GM10266 (cell line): ENCODE measurements at regions not wholly inside any gene's neighbourhood (a gene's known extent, or its start where the extent isn't known, plus 50 kb on each side); places are given as distances from the start of the nearest gene placed in this dataset.

Experiments
- DNase-seq: peaks from one replicate; pipeline ENCODE4 v3.0.0; 2012; ENCODE audit errors: extremely low spot score
- TF ChIP-seq, protein P1 (sequence below): IDR thresholded peaks from 2 replicates; pipeline ENCODE4 v1.5.1; 2012; ENCODE audit warnings: mild to moderate bottlenecking, low read depth; ENCODE audit not compliant: control insufficient read depth, insufficient read depth; ENCODE audit errors: missing control alignments

DNA sequence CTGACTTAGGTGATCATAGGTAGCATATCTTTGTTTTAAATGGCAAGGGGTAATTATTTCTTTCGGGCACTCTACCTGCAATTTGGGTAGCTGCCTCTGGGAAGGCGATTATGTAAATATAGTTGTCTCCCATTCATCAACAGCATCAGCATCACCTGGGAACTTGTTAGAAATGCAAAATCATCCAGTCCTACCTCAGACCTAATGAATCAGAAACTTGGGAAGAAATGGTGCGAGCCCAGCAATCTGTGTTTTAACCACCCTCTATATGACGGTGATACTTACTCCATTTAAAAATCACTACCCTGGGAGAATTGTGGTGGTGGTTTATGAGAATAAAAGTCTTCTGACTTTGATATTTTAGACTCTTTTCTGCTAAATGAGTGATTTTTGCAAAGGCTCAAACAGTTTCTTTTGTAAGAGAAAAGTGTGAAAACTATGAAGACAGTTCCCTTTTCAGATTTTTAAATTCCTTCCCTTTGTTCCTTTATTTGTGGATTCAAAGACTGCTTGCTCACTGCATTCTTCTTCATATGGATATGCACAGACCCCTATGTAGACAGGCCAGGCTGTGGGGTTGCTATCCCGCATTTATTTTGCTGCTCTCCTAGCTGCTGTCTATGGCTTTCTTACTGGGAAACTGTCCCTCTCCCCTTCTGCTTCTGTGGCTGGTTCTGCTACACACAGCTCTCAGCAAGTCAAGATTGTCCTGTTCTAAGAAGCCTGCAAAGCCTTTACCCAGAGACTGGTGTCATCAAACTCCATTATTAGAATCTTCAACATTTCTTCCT is 365.3 kb downstream of the RNF144B start:
- DNase-seq: no peak
- TF ChIP-seq, protein P1, sequence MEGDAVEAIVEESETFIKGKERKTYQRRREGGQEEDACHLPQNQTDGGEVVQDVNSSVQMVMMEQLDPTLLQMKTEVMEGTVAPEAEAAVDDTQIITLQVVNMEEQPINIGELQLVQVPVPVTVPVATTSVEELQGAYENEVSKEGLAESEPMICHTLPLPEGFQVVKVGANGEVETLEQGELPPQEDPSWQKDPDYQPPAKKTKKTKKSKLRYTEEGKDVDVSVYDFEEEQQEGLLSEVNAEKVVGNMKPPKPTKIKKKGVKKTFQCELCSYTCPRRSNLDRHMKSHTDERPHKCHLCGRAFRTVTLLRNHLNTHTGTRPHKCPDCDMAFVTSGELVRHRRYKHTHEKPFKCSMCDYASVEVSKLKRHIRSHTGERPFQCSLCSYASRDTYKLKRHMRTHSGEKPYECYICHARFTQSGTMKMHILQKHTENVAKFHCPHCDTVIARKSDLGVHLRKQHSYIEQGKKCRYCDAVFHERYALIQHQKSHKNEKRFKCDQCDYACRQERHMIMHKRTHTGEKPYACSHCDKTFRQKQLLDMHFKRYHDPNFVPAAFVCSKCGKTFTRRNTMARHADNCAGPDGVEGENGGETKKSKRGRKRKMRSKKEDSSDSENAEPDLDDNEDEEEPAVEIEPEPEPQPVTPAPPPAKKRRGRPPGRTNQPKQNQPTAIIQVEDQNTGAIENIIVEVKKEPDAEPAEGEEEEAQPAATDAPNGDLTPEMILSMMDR: no peak

DNA sequence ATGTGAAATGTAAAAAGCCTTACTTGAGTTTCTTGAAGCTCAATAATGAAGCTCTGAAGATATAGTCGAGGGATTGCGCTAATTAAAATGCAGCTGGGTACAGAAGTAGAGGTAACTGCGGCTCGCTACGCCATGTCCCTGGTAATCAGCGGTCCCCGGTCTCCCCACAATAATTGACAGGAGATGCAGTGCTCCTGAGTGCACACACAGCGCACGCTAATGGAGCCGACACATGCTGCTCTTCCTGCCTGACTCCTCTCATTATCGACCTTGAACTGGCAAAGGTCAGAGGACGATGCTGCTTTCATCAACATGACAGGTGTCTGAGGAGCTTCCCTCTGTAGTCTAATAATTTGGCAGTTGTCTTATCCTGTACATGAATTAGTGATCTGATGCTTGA is 365.9 kb downstream of the RNF144B start:
- TF ChIP-seq, protein P1: no peak
- DNase-seq: no peak

DNA sequence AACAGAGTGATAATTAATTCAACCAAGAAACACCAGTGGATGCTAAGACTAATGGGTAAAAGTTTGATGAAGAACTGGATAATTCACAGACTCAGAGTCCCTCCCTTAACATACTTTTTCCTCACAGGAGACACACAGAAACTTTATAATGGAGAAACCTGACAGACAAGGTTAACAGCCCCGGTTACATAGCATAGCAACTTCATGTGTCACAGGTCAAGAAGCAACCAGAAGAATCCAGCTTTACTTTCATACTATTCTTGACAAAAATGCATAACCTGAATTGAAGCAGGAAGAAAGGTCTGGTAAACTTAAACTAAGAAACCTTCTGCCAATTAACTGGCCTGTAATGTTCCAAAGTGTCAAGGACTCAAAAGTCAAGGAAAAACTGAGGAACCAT is 375.9 kb downstream of the RNF144B start:
- TF ChIP-seq, protein P1: no peak
- no peak for DNase-seq

DNA sequence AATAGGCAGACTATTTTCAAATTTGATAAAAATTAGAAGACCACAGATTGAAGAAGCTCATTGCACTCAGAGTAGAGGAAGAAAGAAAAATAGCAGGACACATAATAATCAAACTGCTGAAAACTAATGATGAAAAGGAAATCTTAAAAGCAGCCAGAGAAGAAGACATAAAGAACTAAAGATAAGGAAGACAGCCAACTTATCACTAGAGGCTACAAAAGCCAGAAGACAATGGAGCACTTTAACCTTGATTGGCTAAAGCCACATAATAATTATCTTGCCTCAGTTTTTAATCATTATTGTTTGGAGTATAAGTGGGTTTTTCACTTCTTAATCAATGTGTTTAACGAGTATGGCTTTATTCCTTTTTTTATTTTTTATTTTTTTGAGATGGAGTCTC is 397.6 kb downstream of the RNF144B start:
- TF ChIP-seq, protein P1: no peak
- DNase-seq: no peak

DNA sequence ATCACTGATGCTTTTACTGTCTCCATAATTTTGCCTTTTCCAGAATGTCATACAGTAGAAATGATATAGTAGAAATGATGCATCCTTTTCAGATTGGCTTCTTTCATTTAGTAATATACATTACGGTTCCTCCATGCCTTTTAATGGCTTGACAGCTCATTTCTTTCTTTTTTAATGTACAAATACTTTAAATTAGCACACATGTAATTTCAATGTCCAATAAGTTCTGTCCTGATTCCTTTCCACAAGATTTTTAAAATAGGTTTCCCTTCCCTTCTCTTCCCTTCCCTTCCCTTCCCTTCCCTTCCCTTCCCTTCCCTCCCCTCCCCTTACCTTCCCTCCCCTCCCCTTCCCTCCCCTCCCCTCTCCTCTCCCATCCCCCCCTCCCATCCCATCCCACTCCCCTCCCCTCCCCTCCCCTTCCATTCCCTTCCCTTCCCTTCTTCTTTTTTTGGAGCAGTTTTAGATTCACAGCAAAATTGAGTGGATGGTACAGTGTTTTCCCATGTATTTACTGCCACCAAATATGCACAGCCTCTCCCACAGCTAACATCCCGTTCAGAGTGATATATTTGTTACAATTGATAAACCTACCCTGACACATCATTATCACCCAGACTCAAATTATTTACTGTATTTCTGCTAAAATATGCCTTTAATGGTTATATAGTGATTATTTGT is 398.8 kb downstream of the RNF144B start:
- no peak for DNase-seq
- TF ChIP-seq, protein P1: no peak

DNA sequence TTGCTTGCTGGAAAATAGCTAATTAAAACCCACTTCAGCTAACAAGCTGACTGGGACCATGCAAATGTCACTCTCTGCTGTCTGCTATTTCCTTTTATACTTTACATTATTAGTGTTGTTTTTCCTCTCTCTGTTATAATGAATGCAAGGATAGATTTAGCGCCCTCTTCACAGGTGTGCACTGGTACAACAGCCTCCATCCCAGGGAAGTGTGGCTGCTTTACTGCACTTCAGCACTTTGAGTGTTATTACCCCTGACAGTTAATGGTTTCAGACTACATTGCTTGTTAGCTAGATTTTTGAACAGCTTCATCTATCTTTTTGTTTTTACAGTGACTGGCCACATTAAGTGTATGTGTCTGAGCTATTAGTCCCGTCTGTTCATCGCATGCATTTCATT is 405.7 kb downstream of the RNF144B start:
- TF ChIP-seq, protein P1: no peak
- DNase-seq: no peak

DNA sequence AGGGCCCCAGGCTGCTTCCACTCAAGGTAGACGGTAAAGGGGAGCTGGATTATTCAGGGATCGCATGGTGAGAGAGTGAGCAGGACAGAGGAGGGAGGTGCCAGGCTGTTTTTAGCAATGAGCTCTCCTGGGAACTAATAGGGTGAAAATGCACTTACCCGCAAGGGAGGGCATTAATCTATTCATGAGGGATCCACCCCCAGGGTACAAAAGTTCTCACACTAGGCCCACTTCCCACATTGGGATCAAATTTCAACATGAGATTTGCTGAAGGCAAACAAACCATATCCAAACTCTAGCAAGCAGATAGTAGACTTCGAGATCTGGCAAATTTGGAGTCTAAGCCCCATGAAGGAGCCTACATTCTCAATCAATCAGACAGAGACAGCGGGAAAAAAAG is 408.6 kb downstream of the RNF144B start:
- no peak for DNase-seq
- TF ChIP-seq, protein P1: no peak
